ENCODE measurements at regions not wholly inside any gene's neighbourhood (a gene's known extent, or its start where the extent isn't known, plus 50 kb on each side); places are given as distances from the start of the nearest gene placed in this dataset.

GRCh38 chr2:17232776-17233556 lies 285.3 kb downstream of the RAD51AP2 start:
- Mint-ChIP-seq H3K9me3 (peaks cover 9% of the 10 kb centered on the region), H3K27ac (no peak overlapping the region), H3K4me3 (no peak overlapping the region), H3K4me1 (ENCODE audit: low read depth) (no peaks in the 10 kb centered on the region), H3K27me3 (no peaks in the 10 kb centered on the region), H3K36me3 (ENCODE audit: low read depth) (no peaks in the 10 kb centered on the region)
- ATAC-seq (ENCODE audit: poor library complexity) (no peak), DNase-seq (no peak)
- Histone ChIP-seq H3K36me3 (ENCODE audit: insufficient read depth, low read length) (no peaks in the 10 kb centered on the region), H3K4me3 (ENCODE audit: low read length) (no peak overlapping the region), H3K27me3 (ENCODE audit: control insufficient read depth in 1 of 2, insufficient read depth in 2 of 2, low read length in 2 of 2) (no peaks in the 10 kb centered on the region), H3K4me1 (ENCODE audit: insufficient read depth, low read length) (no peaks in the 10 kb centered on the region), H3K9me3 (ENCODE audit: control insufficient read depth in 1 of 2, insufficient read depth in 1 of 2, low read length in 2 of 2) (peaks cover 0 to 4% of the 10 kb centered on the region in 2 experiments), H3K27ac (ENCODE audit: low read depth in 1 of 2, low read length in 2 of 2) (no peak overlapping the region)
- no peak for TF ChIP-seq CTCF (IDR thresholded peaks at IDR 0.05)
- POLR2A ChIA-PET = no interaction called here
- intact Hi-C loops (cut with DNase I, micrococcal nuclease) = no loop called here
- CTCF ChIA-PET = no interaction called here

GRCh38 chr2:17231394-17231965 lies 286.8 kb downstream of the RAD51AP2 start:
- H3K36me3 ChIP-seq (ENCODE audit: insufficient read depth, low read length) = no peaks in the 10 kb centered on the region
- no peak overlapping the region for H3K4me3 ChIP-seq (ENCODE audit: low read length)
- intact Hi-C loops (cut with DNase I, micrococcal nuclease) = no loop called here
- no peak for TF ChIP-seq CTCF (IDR thresholded peaks at IDR 0.05)
- ATAC-seq (ENCODE audit: poor library complexity) = no peak
- H3K4me3 Mint-ChIP-seq = no peak overlapping the region
- no peak for DNase-seq
- CTCF ChIA-PET = no interaction called here
- H3K36me3 Mint-ChIP-seq (ENCODE audit: low read depth) = no peaks in the 10 kb centered on the region
- peaks cover 11% of the 10 kb centered on the region for H3K9me3 Mint-ChIP-seq
- H3K27me3 Mint-ChIP-seq = no peaks in the 10 kb centered on the region
- no peaks in the 10 kb centered on the region for H3K27me3 ChIP-seq (ENCODE audit: control insufficient read depth in 1 of 2, insufficient read depth in 2 of 2, low read length in 2 of 2)
- peaks cover 0 to 4% of the 10 kb centered on the region in 2 experiments for H3K9me3 ChIP-seq (ENCODE audit: control insufficient read depth in 1 of 2, insufficient read depth in 1 of 2, low read length in 2 of 2)
- POLR2A ChIA-PET = no interaction called here
- H3K4me1 ChIP-seq (ENCODE audit: insufficient read depth, low read length) = no peaks in the 10 kb centered on the region
- H3K27ac ChIP-seq (ENCODE audit: low read depth in 1 of 2, low read length in 2 of 2) = no peak overlapping the region
- H3K4me1 Mint-ChIP-seq (ENCODE audit: low read depth) = no peaks in the 10 kb centered on the region
- H3K27ac Mint-ChIP-seq = no peak overlapping the region

- POLR2A ChIA-PET = no interaction called here
These were observed 288.8 kb downstream of the RAD51AP2 start for GRCh38 chr2:17229414-17229813.

More at GRCh38 chr2:17229414-17229813, 288.8 kb downstream of the RAD51AP2 start:
- Histone ChIP-seq H3K27me3 (ENCODE audit: control insufficient read depth in 1 of 2, insufficient read depth in 2 of 2, low read length in 2 of 2) (no peaks in the 10 kb centered on the region), H3K9me3 (ENCODE audit: control insufficient read depth in 1 of 2, insufficient read depth in 1 of 2, low read length in 2 of 2) (peaks cover 0 to 4% of the 10 kb centered on the region in 2 experiments), H3K27ac (ENCODE audit: low read depth in 1 of 2, low read length in 2 of 2) (no peak overlapping the region), H3K4me1 (ENCODE audit: insufficient read depth, low read length) (no peaks in the 10 kb centered on the region), H3K36me3 (ENCODE audit: insufficient read depth, low read length) (no peaks in the 10 kb centered on the region), H3K4me3 (ENCODE audit: low read length) (no peak overlapping the region)
- intact Hi-C loops (cut with DNase I, micrococcal nuclease) = no loop called here
- Mint-ChIP-seq H3K36me3 (ENCODE audit: low read depth) (no peaks in the 10 kb centered on the region), H3K27me3 (no peaks in the 10 kb centered on the region), H3K4me3 (no peak overlapping the region), H3K4me1 (ENCODE audit: low read depth) (no peaks in the 10 kb centered on the region), H3K9me3 (peaks cover 4% of the 10 kb centered on the region), H3K27ac (no peak overlapping the region)
- no peak for ATAC-seq (ENCODE audit: poor library complexity)
- no peak for TF ChIP-seq CTCF (IDR thresholded peaks at IDR 0.05)
- CTCF ChIA-PET = no interaction called here
- no peak for DNase-seq
